GM12891 (cell line): ENCODE measurements at regions not wholly inside any gene's neighbourhood (a gene's known extent, or its start where the extent isn't known, plus 50 kb on each side); places are given as distances from the start of the nearest gene placed in this dataset.
"Not testable (repeated sequence)": the region's sequence is repeated elsewhere in the genome, so short reads cannot be mapped to it uniquely, and the experiment has no call there.

ENCODE experiments used
- POLR2A ChIP-seq: IDR thresholded peaks from 2 replicates; pipeline ENCODE4 v1.6.1; 2011; ENCODE audit warnings: low read depth, low read length, control low read depth
- POLR2AphosphoS5 ChIP-seq: IDR thresholded peaks from 2 replicates; pipeline ENCODE4 v1.6.1; 2011; ENCODE audit warnings: low read depth, low read length, control low read depth

DNA sequence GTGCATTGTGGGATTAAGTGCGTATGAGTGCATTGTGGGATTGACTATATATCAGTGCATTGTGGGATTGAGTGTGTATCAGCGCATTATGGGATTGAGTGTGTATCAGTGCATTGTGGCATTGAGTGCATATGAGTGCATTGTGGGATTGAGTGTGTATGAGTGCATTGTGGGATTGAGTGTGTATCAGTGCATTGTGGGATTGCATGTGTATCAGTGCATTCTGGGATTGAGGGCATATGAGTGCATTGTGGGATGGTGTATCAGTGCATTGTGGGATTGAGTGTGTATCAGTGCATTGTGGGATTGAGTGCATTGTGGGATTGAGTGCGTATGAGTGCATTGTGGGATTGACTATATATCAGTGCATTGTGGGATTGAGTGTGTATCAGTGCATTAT, 106.4 kb downstream of the SHOX start:
- TF ChIP-seq POLR2AphosphoS5, POLR2A: not testable (repeated sequence)
